Stimulated activated CD4-positive, alpha-beta T cell treated with anti-CD3 and anti-CD28 coated beads, TNF-alpha, amount 100 ng/mL, for 24 hours (primary cell): ENCODE measurements at regions not wholly inside any gene's neighbourhood (a gene's known extent, or its start where the extent isn't known, plus 50 kb on each side); places are given as distances from the start of the nearest gene placed in this dataset.

ENCODE experiments used
- DNase-seq, 3 experiments: peaks; one replicate each; pipeline ENCODE4 v3.0.0-alpha.2; 2020; ENCODE audit warnings: low read depth in 3 of 3

- DNase-seq, result no peak
Observed at GRCh38 chr10:131425752-131426533, 114.4 kb upstream of the TCERG1L start.

- no peak for DNase-seq
Observed at GRCh38 chr10:131426534-131426898, 115.0 kb upstream of the TCERG1L start.

- no peak for DNase-seq
Observed at GRCh38 chr10:131427281-131427680, 115.8 kb upstream of the TCERG1L start.

DNA sequence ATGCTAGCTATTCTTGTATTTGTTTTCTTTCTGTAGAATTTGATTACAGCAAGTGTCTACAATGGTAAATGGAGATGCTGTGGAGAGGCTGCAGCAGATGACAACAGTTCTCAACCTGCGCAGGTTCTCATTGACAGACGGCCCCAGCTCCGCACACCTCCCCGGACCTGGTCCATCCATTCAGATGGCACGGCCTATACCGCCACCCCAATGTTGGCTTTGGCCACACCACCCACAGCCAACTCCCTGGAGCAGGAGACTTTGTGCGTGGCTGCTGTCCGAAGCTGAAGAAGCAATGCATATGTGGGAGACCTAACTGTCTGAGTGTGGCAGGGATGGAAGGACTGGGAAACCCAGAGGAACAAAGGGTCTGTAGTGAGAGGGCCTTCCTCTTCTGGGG is 116.4 kb upstream of the TCERG1L start:
- DNase-seq, result no peak

DNA sequence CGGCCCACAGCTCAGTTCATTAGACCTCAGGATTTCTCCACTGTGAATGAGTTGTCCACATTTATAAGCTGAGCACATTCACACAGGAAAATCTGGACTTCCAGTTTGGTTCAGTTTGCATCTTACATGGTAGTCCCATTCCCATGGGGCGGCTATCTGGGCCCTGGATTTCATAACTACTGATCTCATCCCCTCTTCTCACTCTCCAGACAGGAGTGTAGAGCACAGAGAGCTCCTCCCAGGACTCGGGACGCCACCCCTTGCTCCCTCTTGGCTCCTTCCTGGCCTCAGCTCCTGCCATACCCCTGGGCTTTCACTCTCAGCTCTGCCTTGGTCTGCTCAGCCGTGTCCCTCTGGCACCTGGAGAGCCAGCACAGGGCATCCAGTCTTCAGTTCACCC is 117.6 kb upstream of the TCERG1L start:
- no peak for DNase-seq

GRCh38 chr10:131429942-131430341 is 118.4 kb upstream of the TCERG1L start:
- no peak for DNase-seq

DNA sequence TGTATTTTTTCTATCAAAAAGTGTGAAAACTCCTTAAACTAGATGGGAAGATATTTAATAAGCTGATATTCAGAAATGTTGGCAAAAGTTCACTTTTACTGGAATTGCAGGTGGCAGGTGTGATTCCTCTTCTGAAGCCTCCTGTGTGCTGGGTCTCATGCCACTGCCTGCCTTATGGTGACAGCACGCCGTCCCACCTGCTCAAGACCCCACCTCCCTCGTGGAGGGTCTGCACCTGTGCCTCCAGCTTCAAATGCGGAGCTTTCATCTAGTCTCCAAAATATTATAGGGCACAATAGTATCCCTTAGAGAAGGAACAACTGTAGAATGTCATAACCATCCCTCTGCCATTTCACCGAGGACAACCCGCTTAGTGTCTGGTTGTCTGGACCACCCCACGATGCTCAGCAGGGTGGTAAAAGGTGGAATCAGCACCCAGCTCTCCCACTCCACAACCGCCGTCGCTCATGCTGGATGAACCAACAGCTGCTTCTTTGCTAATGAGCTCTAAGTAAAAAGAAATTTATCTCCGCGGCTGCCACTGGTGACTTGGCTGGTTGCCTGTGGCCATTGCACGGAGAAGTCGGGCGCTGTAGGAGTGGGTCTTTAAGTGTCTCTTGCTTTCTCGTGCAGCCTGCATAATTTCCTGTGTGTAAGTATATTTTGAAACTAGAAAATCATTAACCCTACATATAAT is 119.3 kb upstream of the TCERG1L start:
- DNase-seq, result no peak

GRCh38 chr10:131431533-131431932 is 120.0 kb upstream of the TCERG1L start:
- no peak for DNase-seq

GRCh38 chr10:131431978-131432690 is 120.6 kb upstream of the TCERG1L start:
- DNase-seq, result no peak

DNA sequence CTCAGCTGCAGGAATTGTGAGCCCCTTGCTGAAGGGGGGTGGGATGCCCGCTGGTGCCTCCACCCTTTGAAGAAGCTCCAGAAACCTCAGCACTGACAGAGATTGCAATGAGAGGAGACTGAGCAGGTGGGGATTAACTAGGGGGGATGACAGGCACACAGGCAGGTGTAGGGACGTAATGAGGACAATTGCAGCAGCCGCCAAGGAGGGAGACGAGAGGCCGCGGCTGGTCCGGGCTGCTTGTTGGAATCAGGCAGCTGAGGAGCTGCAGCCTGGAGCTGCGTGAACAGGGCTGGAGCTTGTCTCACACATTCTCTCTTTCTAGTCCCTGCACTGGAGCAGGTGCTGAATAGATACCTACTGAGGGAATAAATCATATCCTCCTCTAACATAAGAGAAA is 122.0 kb upstream of the TCERG1L start:
- no peak for DNase-seq

DNA sequence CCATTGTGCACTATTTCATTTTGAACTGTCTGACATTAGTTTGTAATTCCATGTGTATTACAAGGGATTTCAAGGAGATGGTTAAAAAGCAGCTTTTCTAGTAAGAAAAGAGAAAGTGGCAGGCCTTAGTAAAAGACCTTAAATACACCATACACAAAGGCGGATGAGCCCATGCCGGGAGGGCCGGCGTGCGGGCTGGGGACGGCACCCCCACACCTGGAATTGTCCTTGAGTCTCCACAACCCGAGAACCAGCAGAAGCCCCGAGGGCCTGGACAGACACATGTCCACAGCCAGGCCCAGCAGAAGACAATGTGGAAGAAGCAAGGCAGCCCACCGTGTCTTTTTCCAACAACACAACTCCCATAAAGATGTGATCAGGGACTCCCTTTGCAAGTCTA is 123.7 kb upstream of the TCERG1L start:
- DNase-seq, result no peak

- DNase-seq, result no peak
Observed at GRCh38 chr10:131435760-131436457, 124.4 kb upstream of the TCERG1L start.

- DNase-seq, result no peak
Observed at GRCh38 chr10:131436458-131436857, 124.9 kb upstream of the TCERG1L start.

DNA sequence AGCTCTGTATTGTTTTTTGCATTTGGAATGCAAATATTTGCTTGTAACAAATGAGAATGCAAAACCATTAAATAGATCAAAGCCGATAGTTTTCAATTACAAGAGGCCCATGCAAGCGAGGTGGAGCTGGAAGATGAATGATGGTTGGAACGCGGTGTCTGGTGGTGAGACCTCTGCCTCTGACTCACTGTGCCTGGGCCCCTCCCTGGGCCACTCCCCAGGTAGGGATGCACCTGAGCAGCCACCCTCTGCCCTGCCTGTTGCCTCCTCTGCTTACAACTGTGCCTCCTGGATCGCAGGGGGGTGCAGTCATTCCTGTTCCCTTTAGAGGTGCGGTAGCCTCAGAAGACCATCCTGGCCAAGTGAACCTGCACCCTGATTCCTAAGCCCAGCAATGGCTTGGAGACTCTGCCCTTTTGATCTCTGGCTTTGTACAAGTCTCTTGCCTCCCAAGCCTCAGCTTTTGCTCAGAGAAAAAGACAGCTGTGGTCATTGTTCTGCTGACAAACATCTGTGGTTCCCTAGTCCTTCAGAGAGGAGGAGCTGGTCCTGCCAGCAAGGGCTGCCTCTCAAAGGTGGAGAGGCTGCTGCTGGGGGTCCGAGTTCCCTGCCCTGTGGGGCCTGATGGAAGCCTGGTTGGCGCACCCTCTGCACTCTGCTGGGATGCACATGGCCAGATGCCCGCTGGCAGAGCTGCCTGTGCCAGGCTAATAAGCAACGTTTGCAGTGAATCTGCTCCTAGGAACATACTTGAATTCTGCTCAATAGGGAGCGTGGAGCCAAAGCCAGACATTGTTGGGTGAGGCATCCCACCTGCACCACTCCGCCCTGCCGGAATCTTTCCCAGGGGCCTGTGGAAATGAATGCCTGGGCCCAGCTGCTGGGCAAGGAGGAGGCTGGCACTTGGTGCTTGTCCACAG is 126.3 kb upstream of the TCERG1L start:
- DNase-seq, result no peak

DNA sequence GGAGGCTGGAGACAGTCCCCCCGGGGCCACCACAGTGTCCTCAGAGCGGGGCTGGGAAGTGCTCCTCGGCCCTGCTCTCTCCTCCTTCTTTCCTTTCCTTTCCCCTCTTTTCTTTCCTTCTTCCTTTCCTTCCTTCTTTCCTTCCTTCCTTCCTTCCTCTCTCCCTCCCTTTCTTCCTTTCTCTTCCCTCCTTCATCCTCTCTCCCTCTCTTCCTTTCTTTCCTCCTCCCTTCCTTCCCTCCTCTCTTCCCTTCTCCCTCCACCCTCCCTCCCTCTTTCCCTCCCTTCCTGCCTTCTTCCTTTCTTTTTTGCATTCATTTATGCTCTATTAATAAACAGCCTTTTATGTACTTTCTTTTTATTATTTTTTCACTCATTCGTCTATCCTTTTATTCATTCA is 127.1 kb upstream of the TCERG1L start:
- no peak for DNase-seq

GRCh38 chr10:131439705-131440104 is 128.2 kb upstream of the TCERG1L start:
- DNase-seq, result no peak

DNA sequence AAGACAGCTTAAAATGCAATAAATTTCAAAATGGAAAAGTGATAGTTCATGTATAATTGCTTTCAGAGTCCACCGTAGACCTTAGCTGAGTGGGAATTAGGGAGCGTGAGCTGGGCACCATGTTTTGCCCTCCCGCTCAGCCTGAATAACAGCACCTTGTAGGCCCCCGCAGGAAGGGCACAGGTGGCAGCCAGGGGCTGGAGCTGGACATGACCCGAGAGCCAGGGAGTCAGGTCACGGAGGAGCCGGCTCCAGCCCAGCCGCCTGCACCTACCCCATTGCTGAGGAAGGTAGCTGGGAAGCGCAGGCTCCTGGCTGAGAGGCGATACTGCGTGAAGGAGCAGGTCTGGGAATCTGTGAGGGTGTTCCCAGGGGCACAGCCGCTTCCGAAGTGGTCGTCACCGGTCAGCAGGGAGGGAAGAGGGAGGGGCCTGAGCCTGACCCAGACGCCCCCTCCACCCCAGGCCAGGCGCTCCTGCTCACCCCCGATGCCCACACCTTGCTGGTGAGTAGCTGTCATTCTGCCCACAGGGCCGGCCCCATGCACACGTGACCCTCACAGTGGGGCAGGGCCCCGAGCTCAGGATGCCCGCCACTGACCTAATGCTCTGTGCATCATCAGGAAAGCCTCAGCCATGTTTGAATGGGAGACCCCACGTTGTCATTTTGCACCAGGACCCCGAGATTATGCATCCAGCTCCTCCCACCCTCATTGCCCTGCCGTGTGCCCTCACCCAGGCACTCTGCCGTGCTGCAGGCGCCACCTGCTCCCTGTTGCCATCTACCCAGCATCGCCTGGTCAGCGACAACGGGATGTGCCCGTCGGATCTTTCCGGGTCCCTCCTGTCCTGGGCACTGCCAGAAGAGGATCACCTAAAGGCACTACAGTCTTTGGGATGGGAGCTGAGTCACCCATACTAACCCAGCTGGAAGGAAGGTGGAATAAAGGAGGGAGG is 129.2 kb upstream of the TCERG1L start:
- no peak for DNase-seq

DNA sequence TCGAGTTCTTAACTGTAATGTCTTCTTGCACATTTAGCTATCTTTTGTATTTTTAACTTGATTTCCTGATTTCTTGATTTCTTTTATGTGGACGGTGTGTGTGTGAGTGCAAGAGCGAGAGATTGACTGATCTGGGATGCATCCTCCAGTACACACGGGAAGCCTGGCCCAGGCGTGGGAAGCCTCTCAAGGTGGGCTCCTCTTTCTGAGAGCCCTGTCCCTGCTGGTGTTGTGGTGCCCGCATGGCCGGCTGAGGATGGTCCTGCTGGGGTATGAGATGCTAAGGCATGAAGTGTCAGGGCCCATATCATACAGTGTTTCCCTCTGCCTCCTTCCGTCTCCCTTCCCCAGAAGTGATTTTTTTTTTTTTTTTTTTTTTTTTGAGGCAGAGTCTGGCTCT is 130.8 kb upstream of the TCERG1L start:
- no peak for DNase-seq

DNA sequence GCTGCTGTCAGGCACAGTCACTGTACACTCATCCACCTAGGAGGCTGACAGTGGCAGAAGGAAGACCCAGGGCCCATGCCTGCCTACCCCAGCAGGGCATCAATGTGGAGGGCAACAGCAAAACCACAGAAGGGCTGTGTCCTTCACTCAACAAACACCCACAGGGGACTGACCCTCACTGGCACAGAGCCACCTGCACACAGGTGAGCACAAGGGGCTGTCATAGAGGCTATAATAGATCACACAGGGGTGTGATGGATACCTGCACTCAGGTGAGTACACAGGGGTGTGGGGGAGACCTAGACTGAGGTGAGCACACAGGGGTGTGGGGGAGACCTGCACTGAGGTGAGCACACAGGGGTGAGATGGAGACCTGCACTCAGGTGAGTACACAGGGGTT is 132.8 kb upstream of the TCERG1L start:
- DNase-seq, result no peak

- DNase-seq, result no peak
Observed at GRCh38 chr10:131444862-131445461, 133.4 kb upstream of the TCERG1L start.
